ENCODE measurements at regions not wholly inside any gene's neighbourhood (a gene's known extent, or its start where the extent isn't known, plus 50 kb on each side); places are given as distances from the start of the nearest gene placed in this dataset.

GRCh38 chr5:117682416-117682815 lies 1107.8 kb upstream of the SEMA6A start:
- TF ChIP-seq CTCF (IDR thresholded peaks at IDR 0.05), result no peak
- no peak for TF ChIP-seq POLR2A (IDR thresholded peaks at IDR 0.05)

Data from thyroid gland (tissue), 4 donors.